Skeletal muscle satellite cell (primary cell): ENCODE measurements at regions not wholly inside any gene's neighbourhood (a gene's known extent, or its start where the extent isn't known, plus 50 kb on each side); places are given as distances from the start of the nearest gene placed in this dataset.

ENCODE experiments used
- H3K27me3 ChIP-seq: 2 replicates; pipeline ENCODE4 v1.7.0; 2013; ENCODE audit warnings: low read length; ENCODE audit not compliant: control insufficient read depth, insufficient read depth
- H3K36me3 ChIP-seq: 2 replicates; pipeline ENCODE4 v1.7.0; 2013; ENCODE audit warnings: mild to moderate bottlenecking, control low read depth, low read length; ENCODE audit not compliant: insufficient read depth
- H3K4me1 ChIP-seq: 2 replicates; pipeline ENCODE4 v1.7.0; 2013; ENCODE audit warnings: low read length; ENCODE audit not compliant: control insufficient read depth, insufficient read depth
- H3K4me2 ChIP-seq: 2 replicates; pipeline ENCODE4 v1.7.0; 2013; ENCODE audit warnings: mild to moderate bottlenecking, low read length
- H3K4me3 ChIP-seq: 2 replicates; pipeline ENCODE4 v1.7.0; 2013; ENCODE audit warnings: low read length
- H3K9ac ChIP-seq: 2 replicates; pipeline ENCODE4 v1.7.0; 2013; ENCODE audit warnings: mild to moderate bottlenecking, low read depth, low read length, moderate library complexity
- H3K9me3 ChIP-seq: replicated peaks from 2 replicates; pipeline ENCODE4 v1.7.0; 2013; ENCODE audit warnings: mild to moderate bottlenecking, control low read depth, low read length

DNA sequence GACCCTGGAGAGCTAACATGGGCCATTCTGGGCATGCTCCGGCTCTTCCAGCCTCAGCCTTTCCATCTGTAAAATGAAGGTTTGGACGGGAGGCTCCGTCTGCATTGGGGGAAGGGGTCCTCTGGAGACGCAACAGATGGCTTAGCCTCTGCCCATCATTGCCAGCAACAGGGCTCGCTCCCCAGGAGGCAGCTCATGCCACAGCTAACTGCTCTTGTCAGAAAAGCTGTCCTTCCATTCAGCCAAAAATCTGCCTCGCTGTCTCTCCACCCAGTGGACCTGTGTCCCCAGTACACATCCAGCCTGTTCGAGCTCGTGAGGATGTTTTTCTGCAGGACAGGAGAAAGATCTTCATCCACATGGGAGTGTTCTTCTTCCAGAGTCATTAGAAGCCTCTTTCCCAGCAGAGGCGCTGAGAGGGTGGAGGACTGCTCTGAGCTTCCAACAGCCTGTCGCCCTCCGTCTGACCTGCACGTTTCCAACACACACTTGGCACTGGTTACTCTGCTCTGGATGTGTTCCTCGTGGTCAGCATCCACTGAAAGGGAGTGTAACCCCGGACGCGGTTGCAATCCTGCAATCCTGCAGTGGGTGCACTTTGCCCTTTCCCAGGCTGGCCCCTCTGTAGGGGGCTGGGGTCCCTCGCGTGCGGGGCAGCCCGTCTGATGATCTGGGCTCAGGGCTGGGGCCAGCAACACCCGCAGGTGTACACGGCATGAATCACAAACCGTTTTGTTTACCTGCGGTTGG is 1340.9 kb downstream of the TBC1D22A start:
- Histone ChIP-seq H3K4me2 (no peak overlapping the region), H3K4me1 (no peaks in the 10 kb centered on the region), H3K27me3 (no peaks in the 10 kb centered on the region), H3K36me3 (no peaks in the 10 kb centered on the region), H3K4me3 (no peak overlapping the region), H3K9me3 (peaks cover 31% of the 10 kb centered on the region), H3K9ac (no peak overlapping the region)

DNA sequence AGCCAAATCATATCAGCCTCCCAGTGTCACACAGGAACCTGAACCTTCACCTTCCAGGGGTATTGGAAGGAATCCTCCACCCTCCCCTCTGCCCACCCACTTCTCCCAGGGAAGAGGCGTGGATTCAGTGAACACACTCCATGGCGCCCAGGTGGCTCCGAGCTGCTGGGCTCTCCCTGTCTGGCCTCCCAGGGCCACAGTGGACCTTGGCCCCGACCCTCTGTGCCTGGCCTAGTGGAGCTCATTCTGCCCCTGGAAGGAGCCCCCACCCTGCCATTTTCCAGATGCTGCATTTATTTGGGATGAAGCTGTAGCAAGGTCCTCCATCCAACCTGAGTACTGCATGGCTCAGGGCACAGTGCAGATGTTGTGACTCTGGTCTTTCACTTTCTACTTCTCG is 1340.1 kb downstream of the TBC1D22A start:
- Histone ChIP-seq H3K9ac (no peak overlapping the region), H3K4me3 (no peak overlapping the region), H3K4me2 (no peak overlapping the region), H3K9me3 (peaks cover 31% of the 10 kb centered on the region), H3K4me1 (no peaks in the 10 kb centered on the region), H3K36me3 (no peaks in the 10 kb centered on the region), H3K27me3 (no peaks in the 10 kb centered on the region)

DNA sequence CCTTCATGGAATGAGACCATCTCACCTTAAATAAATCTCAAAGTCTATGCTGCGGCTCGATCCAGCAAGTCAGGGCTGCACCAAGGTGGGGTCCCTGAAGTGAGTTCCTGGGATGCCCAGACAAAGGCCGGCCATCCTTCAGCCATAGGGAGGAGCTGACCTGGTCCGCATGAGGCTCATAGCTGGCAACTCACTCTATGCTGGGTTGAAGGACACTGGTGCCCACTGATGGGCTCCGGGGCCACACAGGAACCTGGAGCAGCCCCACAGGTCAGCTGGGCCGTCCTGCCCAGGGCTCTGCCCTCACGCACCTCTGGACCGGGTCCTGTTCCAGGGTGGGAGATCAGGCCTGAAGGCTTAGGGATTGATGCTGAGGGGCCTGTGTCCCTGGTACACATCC is 1339.3 kb downstream of the TBC1D22A start:
- Histone ChIP-seq H3K36me3 (no peaks in the 10 kb centered on the region), H3K4me3 (no peak overlapping the region), H3K27me3 (no peaks in the 10 kb centered on the region), H3K4me1 (no peaks in the 10 kb centered on the region), H3K9ac (no peak overlapping the region), H3K4me2 (no peak overlapping the region), H3K9me3 (peaks cover 31% of the 10 kb centered on the region)

DNA sequence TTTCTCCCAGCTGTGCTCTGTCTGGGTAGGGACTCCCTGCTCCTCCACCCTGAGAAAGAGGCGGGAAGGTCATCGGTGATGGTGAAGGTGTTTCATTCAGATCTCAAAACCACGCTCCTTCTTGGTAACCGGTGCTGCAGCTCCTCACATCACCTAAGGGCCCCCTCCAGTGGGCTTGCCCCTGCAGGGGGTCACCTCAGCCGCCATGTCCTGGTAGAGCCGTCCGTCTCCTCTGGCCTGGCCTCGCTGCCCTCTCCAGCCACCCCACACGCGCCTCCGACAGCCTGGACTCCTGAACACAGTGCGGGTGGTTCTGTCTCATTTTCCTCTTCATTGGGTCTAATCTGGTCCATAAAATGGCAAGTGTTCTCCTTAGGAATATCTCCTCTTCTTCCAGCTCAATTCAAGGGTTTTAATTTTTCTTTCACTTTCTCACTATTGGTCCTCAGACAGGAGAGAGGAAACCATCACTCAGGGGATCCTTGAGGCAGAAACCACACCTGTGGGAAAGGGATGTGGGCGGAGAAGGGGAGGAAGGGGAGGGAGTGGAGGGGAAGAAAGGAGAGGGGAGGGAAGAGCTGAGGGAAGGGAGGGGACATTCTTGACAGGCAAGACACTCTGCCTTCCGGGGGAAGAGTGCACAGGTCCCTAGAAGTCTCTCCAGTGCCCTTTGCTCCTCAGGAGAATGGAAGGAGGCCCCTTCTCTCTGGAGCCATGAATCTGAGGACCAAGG is 1338.4 kb downstream of the TBC1D22A start:
- Histone ChIP-seq H3K9ac (no peak overlapping the region), H3K4me3 (no peak overlapping the region), H3K36me3 (no peaks in the 10 kb centered on the region), H3K4me2 (no peak overlapping the region), H3K27me3 (no peaks in the 10 kb centered on the region), H3K9me3 (peaks cover 31% of the 10 kb centered on the region), H3K4me1 (no peaks in the 10 kb centered on the region)

DNA sequence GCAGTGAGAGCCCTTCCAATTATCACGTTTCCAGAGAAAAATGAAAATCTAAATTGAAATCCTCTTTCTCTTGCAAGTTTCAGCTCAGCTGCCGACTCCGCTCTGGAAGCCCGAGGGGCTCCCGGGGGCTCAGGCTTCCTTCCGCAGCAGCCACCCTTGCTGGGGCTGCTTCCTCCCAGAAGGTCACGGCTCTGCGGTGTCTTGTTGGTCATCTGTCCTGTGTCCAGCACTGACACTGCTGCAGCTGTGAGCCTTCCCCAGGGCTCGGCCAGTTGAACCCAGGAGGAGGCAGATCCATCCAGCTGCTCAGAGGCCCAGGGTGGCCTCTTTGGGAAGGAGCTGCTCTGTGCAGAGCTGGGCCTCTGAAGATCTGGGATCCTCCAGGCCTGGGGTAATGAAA is 1337.2 kb downstream of the TBC1D22A start:
- no peak overlapping the region for H3K9ac ChIP-seq
- no peaks in the 10 kb centered on the region for H3K36me3 ChIP-seq
- no peak overlapping the region for H3K4me2 ChIP-seq
- H3K4me3 ChIP-seq: no peak overlapping the region
- H3K9me3 ChIP-seq: peaks cover 34% of the 10 kb centered on the region
- H3K27me3 ChIP-seq: no peaks in the 10 kb centered on the region
- no peaks in the 10 kb centered on the region for H3K4me1 ChIP-seq

DNA sequence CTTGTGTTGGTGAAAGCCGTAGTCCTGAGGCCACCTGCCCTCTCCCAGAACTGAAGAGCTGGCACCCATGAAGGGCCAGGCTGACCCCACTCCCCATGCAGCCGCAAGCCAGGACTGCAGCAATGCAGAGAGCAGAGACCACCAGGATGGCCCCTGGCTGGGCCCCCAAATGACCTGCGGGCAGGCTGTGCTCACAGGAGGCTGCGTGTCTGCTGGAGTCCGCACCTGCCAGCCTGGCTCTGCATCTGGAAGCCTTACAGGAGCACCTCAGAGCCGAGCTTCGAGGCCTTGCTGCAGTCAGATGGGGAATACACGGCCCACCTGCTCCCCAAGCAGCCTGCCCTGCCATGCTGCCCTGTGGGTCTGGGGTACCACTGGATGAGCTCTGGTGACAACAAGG is 1336.8 kb downstream of the TBC1D22A start:
- Histone ChIP-seq H3K4me3 (no peak overlapping the region), H3K36me3 (no peaks in the 10 kb centered on the region), H3K9ac (no peak overlapping the region), H3K27me3 (no peaks in the 10 kb centered on the region), H3K4me2 (no peak overlapping the region), H3K9me3 (peaks cover 31% of the 10 kb centered on the region), H3K4me1 (no peaks in the 10 kb centered on the region)

DNA sequence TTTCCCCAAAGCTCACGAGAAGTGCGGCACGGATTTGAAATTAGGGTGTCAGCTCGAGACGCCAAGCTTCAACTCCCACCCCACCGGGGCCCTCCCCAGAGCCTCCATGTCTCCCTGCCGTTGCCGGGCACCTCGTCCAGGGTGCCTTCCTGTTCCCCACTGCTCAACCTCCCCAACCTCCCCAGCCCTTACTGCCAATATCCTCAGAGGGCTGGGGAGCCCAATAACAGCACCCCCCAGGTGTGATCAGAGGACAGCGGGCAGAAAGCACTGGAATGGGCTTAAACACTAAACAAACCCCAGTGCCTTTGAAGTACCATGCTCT is 1336.4 kb downstream of the TBC1D22A start:
- H3K36me3 ChIP-seq: no peaks in the 10 kb centered on the region
- no peak overlapping the region for H3K9ac ChIP-seq
- H3K4me3 ChIP-seq: no peak overlapping the region
- H3K27me3 ChIP-seq: no peaks in the 10 kb centered on the region
- H3K4me2 ChIP-seq: no peak overlapping the region
- H3K4me1 ChIP-seq: no peaks in the 10 kb centered on the region
- peaks cover 27% of the 10 kb centered on the region for H3K9me3 ChIP-seq

DNA sequence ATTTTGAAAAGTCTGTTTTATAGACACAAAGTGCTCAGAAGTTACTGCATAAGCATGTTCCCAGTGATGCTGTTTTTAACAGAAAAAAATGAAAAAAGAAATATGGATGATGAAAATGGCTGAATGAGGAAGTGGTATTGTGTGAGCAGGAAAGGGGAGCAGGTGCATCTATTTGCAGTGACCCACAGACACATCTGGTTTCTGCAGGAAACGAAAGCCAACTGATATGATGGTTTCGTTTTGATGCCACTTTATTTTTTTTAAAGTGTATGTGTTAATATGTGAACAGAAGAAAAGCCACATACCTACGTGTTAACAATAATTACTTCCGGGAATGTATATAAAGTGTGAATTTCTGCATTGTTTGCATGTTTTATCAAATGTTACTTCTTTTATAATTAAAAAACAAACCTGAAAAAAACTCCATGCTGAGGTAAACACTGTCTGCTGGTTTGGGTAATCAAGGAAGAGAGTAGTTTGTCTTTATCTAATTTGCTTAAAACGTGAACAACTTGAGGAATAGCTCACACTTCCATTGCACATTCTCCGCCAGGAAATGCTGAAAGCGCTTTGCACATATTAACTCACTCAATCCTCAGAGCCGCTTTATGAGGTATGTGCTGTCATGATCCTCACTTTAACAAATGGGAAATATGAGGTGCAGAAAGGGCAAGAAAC is 1335.9 kb downstream of the TBC1D22A start:
- Histone ChIP-seq H3K27me3 (no peaks in the 10 kb centered on the region), H3K36me3 (no peaks in the 10 kb centered on the region), H3K9me3 (peaks cover 23% of the 10 kb centered on the region), H3K4me3 (no peak overlapping the region), H3K4me2 (no peak overlapping the region), H3K4me1 (no peaks in the 10 kb centered on the region), H3K9ac (no peak overlapping the region)

DNA sequence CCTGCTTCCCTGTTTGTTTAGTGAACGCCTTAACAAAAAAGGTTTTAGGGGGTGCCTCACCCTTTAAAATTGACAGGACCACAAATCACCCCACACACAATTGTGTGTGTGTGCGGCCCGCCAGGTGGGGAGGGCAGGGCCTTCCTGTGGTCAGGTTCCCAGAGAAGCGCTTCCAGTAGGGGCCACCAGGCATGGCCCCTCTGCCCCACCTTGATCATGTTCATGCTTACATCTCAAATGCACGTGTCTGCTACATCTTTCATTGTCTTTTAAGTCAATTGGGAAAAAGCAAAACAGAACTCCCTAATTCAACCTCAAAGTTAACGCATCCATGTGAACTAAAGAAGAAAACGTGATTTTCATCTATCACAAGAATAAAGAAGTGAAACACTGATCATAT is 1335.3 kb downstream of the TBC1D22A start:
- H3K4me3 ChIP-seq: no peak overlapping the region
- H3K9me3 ChIP-seq: peaks cover 16% of the 10 kb centered on the region
- H3K4me2 ChIP-seq: no peak overlapping the region
- H3K9ac ChIP-seq: no peak overlapping the region
- no peaks in the 10 kb centered on the region for H3K4me1 ChIP-seq
- no peaks in the 10 kb centered on the region for H3K36me3 ChIP-seq
- H3K27me3 ChIP-seq: no peaks in the 10 kb centered on the region

DNA sequence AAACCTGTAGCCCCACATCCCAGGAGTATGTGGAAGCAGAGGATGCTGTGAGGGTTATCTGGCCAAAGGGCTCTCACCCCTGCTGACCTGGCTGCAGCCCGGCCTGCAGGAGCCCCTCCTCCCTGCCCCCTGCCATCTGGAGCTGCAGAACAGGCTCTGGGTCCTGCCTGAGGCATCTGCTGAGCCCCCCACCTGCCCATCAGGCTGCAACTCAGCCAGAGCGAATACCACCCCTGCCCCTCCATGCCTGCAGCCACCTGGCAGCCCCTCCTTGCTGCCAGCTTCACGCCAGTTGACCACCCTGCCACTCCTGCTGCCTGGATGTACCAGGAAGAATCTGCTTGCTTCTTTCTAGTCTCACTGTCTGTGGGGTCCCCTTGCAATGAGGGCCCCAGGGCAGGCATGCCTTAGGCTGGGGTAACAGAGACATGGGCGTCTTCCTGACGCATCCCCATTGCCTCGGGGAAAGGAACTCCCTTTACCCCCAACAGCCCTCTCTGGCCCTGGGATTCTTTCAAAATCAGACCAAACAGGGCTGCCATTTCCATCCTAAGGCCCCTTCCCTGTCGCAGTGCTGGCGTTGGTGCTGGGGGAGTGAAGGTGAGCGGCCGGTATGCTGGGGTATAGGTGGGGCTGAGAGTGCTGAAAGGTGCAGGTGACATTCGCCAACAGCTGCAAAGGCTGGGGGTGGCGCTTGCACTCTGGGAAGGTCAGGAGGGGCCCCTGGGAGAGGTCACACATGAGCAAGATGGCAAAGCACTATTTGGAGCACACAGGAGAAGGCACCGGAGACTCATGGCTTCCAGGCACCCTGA is 1334.6 kb downstream of the TBC1D22A start:
- Histone ChIP-seq H3K9ac (no peak overlapping the region), H3K4me2 (no peak overlapping the region), H3K27me3 (no peaks in the 10 kb centered on the region), H3K36me3 (no peaks in the 10 kb centered on the region), H3K4me3 (no peak overlapping the region), H3K4me1 (no peaks in the 10 kb centered on the region), H3K9me3 (peaks cover 13% of the 10 kb centered on the region)

DNA sequence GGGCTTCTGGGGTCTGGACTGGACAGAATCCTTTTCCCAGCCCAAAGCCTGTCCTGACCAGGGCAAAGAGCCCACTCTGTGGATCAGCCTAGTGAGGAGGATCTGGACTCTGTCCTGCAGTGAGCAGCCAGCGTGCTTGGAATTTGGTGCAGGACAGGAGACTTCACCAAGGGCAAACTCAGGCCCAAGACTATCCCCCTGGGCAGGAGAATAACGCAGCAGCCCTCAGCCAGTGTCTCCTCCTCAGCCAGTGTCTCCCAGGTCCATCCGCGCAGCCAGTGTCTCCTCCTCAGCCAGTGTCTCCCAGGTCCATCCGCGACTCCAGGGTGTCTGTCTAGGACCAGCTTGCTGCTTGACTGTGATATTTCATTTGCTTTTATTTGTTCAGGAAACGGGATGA is 1334.0 kb downstream of the TBC1D22A start:
- Histone ChIP-seq H3K9me3 (peaks cover 9% of the 10 kb centered on the region), H3K9ac (no peak overlapping the region), H3K36me3 (no peaks in the 10 kb centered on the region), H3K4me3 (no peak overlapping the region), H3K4me2 (no peak overlapping the region), H3K4me1 (no peaks in the 10 kb centered on the region), H3K27me3 (no peaks in the 10 kb centered on the region)
